PC-3 (cell line): ENCODE measurements at regions not wholly inside any gene's neighbourhood (a gene's known extent, or its start where the extent isn't known, plus 50 kb on each side); places are given as distances from the start of the nearest gene placed in this dataset.

ENCODE experiments used
- CTCF ChIP-seq: fragments of 300-600 bp; sonication (generic); conservative IDR thresholded peaks from 2 replicates; pipeline ENCODE4 v1.5.1; 2017; ENCODE audit warnings: antibody characterized with exemption, low read depth, mild to moderate bottlenecking, low read length
- EZH2 ChIP-seq: fragments of 300-600 bp; sonication (generic); IDR thresholded peaks from one replicate; pipeline ENCODE4 v1.6.1; 2017; ENCODE audit warnings: antibody characterized with exemption, mild to moderate bottlenecking, low read length; ENCODE audit not compliant: unreplicated experiment

- TF ChIP-seq CTCF = no peak
- TF ChIP-seq EZH2 = no peak
These were observed 156.0 kb downstream of the KATNAL1 start for GRCh38 chr13:30151388-30151787.
